ENCODE measurements at regions not wholly inside any gene's neighbourhood (a gene's known extent, or its start where the extent isn't known, plus 50 kb on each side); places are given as distances from the start of the nearest gene placed in this dataset.

- TF ChIP-seq CTCF (conservative IDR thresholded peaks at IDR 0.05; ENCODE audit: low read depth, low read length) (no peak), EZH2 (IDR thresholded peaks at IDR 0.05; ENCODE audit: borderline replicate concordance, low read depth, low read length, poor library complexity, severe bottlenecking) (no peak)
Observed at GRCh38 chr2:107028661-107029060, 142.7 kb upstream of the ST6GAL2 start.

All from A673 (cell line).